GM23248 (cell line): ENCODE measurements at regions not wholly inside any gene's neighbourhood (a gene's known extent, or its start where the extent isn't known, plus 50 kb on each side); places are given as distances from the start of the nearest gene placed in this dataset.
"Not testable (repeated sequence)": the region's sequence is repeated elsewhere in the genome, so short reads cannot be mapped to it uniquely, and the experiment has no call there.

Experiments
- DNase-seq: peaks from one replicate; pipeline ENCODE4 v3.0.0-alpha.2; 2015
- H2AFZ ChIP-seq: fragments of 200-600 bp; sonication (generic); 2 replicates; pipeline ENCODE4 v1.6.1; 2016; ENCODE audit warnings: antibody characterized with exemption
- H3F3A ChIP-seq: fragments of 200-600 bp; sonication (generic); 2 replicates; pipeline ENCODE4 v1.6.1; 2016; ENCODE audit warnings: mild to moderate bottlenecking, antibody characterized with exemption, mixed run types; ENCODE audit not compliant: insufficient read depth
- H3K27ac ChIP-seq: fragments of 200-600 bp; sonication (generic); 2 replicates; pipeline ENCODE4 v1.5.1; 2016; ENCODE audit warnings: mild to moderate bottlenecking
- H3K27me3 ChIP-seq: fragments of 200-600 bp; sonication (generic); replicated peaks from 2 replicates; pipeline ENCODE4 v1.6.1; 2016; ENCODE audit warnings: mild to moderate bottlenecking; ENCODE audit not compliant: insufficient read depth
- H3K36me3 ChIP-seq: fragments of 200-600 bp; sonication (generic); 2 replicates; pipeline ENCODE4 v1.6.1; 2016; ENCODE audit warnings: low read depth, mild to moderate bottlenecking
- H3K4me1 ChIP-seq: fragments of 200-600 bp; sonication (generic); 2 replicates; pipeline ENCODE4 v1.6.1; 2016; ENCODE audit warnings: mild to moderate bottlenecking; ENCODE audit not compliant: insufficient read depth
- H3K4me2 ChIP-seq: fragments of 200-600 bp; sonication (generic); one replicate; pipeline ENCODE4 v1.6.1; 2016; ENCODE audit warnings: mild to moderate bottlenecking; ENCODE audit not compliant: unreplicated experiment
- H3K4me3 ChIP-seq: fragments of 200-600 bp; sonication (generic); 2 replicates; pipeline ENCODE4 v1.5.1; 2016; ENCODE audit warnings: mild to moderate bottlenecking
- H3K79me2 ChIP-seq: fragments of 200-600 bp; sonication (generic); 2 replicates; pipeline ENCODE4 v1.6.1; 2016; ENCODE audit warnings: mild to moderate bottlenecking; ENCODE audit not compliant: insufficient read depth
- H3K9ac ChIP-seq: fragments of 200-600 bp; sonication (generic); 2 replicates; pipeline ENCODE4 v1.6.1; 2016; ENCODE audit warnings: mild to moderate bottlenecking
- H3K9me2 ChIP-seq: fragments of 200-600 bp; sonication (generic); 2 replicates; pipeline ENCODE4 v1.6.1; 2016; ENCODE audit warnings: mixed run types, mild to moderate bottlenecking, moderate library complexity; ENCODE audit not compliant: insufficient read depth
- H3K9me3 ChIP-seq: fragments of 200-600 bp; sonication (generic); one replicate; pipeline ENCODE4 v1.6.1; 2017; ENCODE audit warnings: low read depth
- H4K20me1 ChIP-seq: fragments of 200-600 bp; sonication (generic); 2 replicates; pipeline ENCODE4 v1.6.0; 2016; ENCODE audit not compliant: insufficient read depth
- EZH2 ChIP-seq: fragments of 200-600 bp; sonication (generic); IDR thresholded peaks from 2 replicates; pipeline ENCODE4 v1.6.1; 2018; ENCODE audit warnings: antibody characterized with exemption, mild to moderate bottlenecking; ENCODE audit not compliant: insufficient read depth, poor library complexity, severe bottlenecking
- EZH2phosphoT487 ChIP-seq: fragments of 200-600 bp; sonication (generic); IDR thresholded peaks from 2 replicates; pipeline ENCODE4 v1.6.1; 2018; ENCODE audit warnings: antibody characterized with exemption, moderate library complexity, mild to moderate bottlenecking, low read depth; ENCODE audit not compliant: insufficient read depth
- WGBS, 2 experiments: methylation state at CpG; one replicate each; pipeline ENCODE4 v1.1.6; 2015 to 2017; ENCODE audit warnings: low lambda C conversion rate in 2 of 2, low coverage in 1 of 2; ENCODE audit errors: missing lambda C conversion rate in 2 of 2; 5-methylcytosine and 5-hydroxymethylcytosine counted together
- in situ Hi-C: fragments of 300-500 bp; cut with MboI; formaldehyde crosslinking; loops from 2 replicates; pipeline ENCODE4 v1.15.0; 2020

- Histone ChIP-seq H3K4me3 (no peak overlapping the region), H4K20me1 (no peaks in the 10 kb centered on the region), H3K4me1 (no peaks in the 10 kb centered on the region), H3K27me3 (no peaks in the 10 kb centered on the region), H3K9me3 (no peaks in the 10 kb centered on the region), H3K9ac (no peak overlapping the region), H2AFZ (no peak overlapping the region), H3K4me2 (no peak overlapping the region), H3K36me3 (no peaks in the 10 kb centered on the region), H3K9me2 (no peaks in the 10 kb centered on the region), H3F3A (no peaks in the 10 kb centered on the region), H3K79me2 (no peaks in the 10 kb centered on the region), H3K27ac (no peak overlapping the region)
- no peak for DNase-seq
- 31 to 36% methylated on average over 4 of the region's 4 CpGs for WGBS, 2 experiments
- TF ChIP-seq EZH2 (no peak), EZH2phosphoT487 (no peak)
- in situ Hi-C loops: no loop called here
Measured at GRCh38 chr18:71233177-71233576, 944.3 kb downstream of the SOCS6 start.

- H3K4me3 ChIP-seq: no peak overlapping the region
- H4K20me1 ChIP-seq: no peaks in the 10 kb centered on the region
- H3K4me2 ChIP-seq: no peak overlapping the region
- no peaks in the 10 kb centered on the region for H3F3A ChIP-seq
- H3K27me3 ChIP-seq: no peaks in the 10 kb centered on the region
- DNase-seq: no peak
- no peaks in the 10 kb centered on the region for H3K9me2 ChIP-seq
- TF ChIP-seq EZH2phosphoT487: no peak
- TF ChIP-seq EZH2: no peak
- no peaks in the 10 kb centered on the region for H3K4me1 ChIP-seq
- in situ Hi-C loops: no loop called here
- H2AFZ ChIP-seq: no peak overlapping the region
- H3K27ac ChIP-seq: no peak overlapping the region
- H3K79me2 ChIP-seq: no peaks in the 10 kb centered on the region
- no peaks in the 10 kb centered on the region for H3K36me3 ChIP-seq
- no peak overlapping the region for H3K9ac ChIP-seq
- H3K9me3 ChIP-seq: no peaks in the 10 kb centered on the region
Measured at GRCh38 chr18:71223486-71223885, 934.6 kb downstream of the SOCS6 start.

DNA sequence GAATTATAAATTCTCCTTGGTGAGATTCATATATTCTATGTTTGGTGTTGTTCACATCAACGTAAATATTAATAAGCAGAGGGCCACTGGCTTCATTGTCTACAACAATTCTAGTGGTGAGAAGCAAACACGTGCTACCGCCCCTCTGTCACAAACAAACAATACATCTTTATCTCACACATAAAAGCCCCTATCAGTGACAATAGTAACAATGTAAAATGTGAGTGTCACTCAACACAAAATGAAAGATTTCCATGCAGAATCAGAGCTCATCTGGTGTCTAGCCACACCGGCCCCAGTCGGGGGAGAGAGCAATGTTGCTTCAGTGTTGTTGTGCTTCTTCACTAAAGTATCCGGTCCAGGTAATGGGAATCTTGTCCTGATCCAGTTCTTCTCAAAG lies 932.6 kb downstream of the SOCS6 start:
- H3K27me3 ChIP-seq: no peaks in the 10 kb centered on the region
- H3F3A ChIP-seq: no peaks in the 10 kb centered on the region
- DNase-seq: no peak
- no peak overlapping the region for H3K4me3 ChIP-seq
- no peak overlapping the region for H3K4me2 ChIP-seq
- H3K9me3 ChIP-seq: no peaks in the 10 kb centered on the region
- in situ Hi-C loops: no loop called here
- no peaks in the 10 kb centered on the region for H3K4me1 ChIP-seq
- no peak overlapping the region for H3K9ac ChIP-seq
- H3K9me2 ChIP-seq: no peaks in the 10 kb centered on the region
- TF ChIP-seq EZH2: no peak
- no peak for TF ChIP-seq EZH2phosphoT487
- H2AFZ ChIP-seq: no peak overlapping the region
- no peaks in the 10 kb centered on the region for H3K79me2 ChIP-seq
- no peak overlapping the region for H3K27ac ChIP-seq
- H4K20me1 ChIP-seq: no peaks in the 10 kb centered on the region
- H3K36me3 ChIP-seq: no peaks in the 10 kb centered on the region
- WGBS, 2 experiments: 40 to 46% methylated on average over 6 of the region's 6 CpGs

DNA sequence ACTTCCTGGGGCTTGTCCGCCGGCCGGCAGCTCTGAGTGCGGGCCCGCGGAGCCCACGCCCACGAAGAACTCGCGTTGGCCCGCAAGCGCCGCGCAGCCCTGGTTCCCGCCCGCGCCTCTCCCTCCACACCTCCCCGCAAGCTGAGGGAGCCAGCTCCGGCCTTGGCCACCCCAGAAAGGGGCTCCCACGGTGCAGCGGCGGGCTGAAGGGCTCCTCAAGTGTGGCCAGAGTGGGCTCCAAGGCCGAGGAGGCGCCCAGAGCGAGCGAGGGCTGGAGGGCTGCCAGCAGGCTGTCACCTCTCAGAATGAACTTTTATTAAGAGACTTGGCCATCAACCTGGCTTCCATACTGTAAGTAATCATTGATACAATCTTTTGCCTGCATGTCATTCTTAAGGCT lies 923.9 kb downstream of the SOCS6 start:
- H3K4me1 ChIP-seq, H3K9ac ChIP-seq, DNase-seq, H2AFZ ChIP-seq, H3K9me3 ChIP-seq, H3K4me3 ChIP-seq, H3K27me3 ChIP-seq, H3F3A ChIP-seq, H3K36me3 ChIP-seq, H3K79me2 ChIP-seq, H3K27ac ChIP-seq, H3K9me2 ChIP-seq, in situ Hi-C loops, H4K20me1 ChIP-seq, H3K4me2 ChIP-seq: not testable (repeated sequence)
- WGBS, 2 experiments: 77 to 80% methylated on average over 15 to 24 of the region's 26 CpGs

GRCh38 chr18:71212222-71212621 lies 923.4 kb downstream of the SOCS6 start:
- Histone ChIP-seq H3K9ac (no peak overlapping the region), H3K4me3 (no peak overlapping the region), H3K27ac (no peak overlapping the region), H3K9me3 (no peaks in the 10 kb centered on the region), H3K27me3 (no peaks in the 10 kb centered on the region), H3K4me1 (no peaks in the 10 kb centered on the region), H3K9me2 (no peaks in the 10 kb centered on the region), H3F3A (no peaks in the 10 kb centered on the region), H2AFZ (no peak overlapping the region), H4K20me1 (no peaks in the 10 kb centered on the region), H3K4me2 (no peak overlapping the region), H3K79me2 (no peaks in the 10 kb centered on the region), H3K36me3 (no peaks in the 10 kb centered on the region)
- TF ChIP-seq EZH2phosphoT487: no peak
- TF ChIP-seq EZH2: no peak
- 46 to 86% methylated on average over 6 to 11 of the region's 33 CpGs for WGBS, 2 experiments
- no peak for DNase-seq
- in situ Hi-C loops: no loop called here
